GM21360 (cell line): ENCODE measurements at regions not wholly inside any gene's neighbourhood (a gene's known extent, or its start where the extent isn't known, plus 50 kb on each side); places are given as distances from the start of the nearest gene placed in this dataset.

Experiments
- ATAC-seq: cut with Tn5 transposase; IDR thresholded peaks from one replicate; pipeline ENCODE4 v1.9.1; 2021; ENCODE audit warnings: mild to moderate bottlenecking, moderate library complexity; ENCODE audit not compliant: unreplicated experiment

DNA sequence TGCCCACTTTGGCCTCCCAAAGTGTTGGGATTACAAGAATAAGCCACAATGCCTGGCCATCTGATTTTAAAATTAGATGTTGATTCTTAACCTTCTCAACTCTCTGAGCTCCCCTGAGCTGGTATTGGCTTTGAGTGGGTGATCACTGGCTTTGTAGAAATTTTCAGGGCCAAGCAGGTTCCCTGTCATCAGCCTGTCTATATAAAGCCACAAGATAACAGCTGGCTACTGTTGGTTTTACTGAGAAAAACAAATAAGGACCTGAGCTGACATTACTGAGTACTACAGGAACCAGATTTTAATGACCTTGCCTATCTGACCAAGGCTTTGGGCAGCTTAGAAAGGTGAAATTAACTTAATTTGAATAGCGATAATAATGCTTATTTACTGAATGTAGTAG, 153.6 kb downstream of the MSX2 start:
- no peak for ATAC-seq

DNA sequence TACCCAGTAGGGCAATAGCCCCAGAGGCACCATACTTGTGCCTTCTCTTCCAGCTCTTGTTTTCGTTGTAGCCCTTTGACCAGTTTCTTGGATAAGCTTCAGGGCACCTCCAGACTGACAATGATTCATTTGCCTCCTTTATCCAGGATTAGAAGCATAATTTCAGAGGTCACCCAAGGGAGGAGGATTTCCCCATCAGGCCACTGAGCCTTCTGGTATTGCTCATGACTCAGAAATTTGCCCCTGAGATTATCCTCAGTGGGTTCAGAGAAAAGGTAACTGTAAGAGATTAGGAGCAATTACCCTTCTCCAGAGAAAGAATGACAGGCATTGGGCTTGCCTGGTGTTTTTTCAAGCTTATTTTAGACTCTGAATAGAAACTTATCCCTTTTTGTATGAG, 147.9 kb downstream of the MSX2 start:
- ATAC-seq = no peak

DNA sequence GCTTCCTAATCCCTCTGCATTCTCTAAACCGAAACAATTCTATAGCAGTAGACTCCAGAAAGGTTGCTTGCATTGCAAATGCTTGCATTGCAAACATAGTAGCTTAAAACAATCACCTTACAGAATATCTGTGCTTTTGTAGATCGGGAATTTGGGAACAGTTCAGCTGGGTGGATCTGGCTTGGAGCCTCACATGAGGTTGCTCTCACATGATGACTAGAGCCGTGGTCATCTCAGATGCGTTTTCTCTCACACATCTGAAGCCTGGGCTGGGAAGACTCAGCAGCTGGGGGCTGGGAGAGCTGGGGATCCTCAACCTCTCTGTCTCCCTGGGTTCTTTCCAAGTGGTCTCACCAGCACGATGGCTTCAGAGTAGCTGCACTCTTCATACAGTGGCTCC, 127.8 kb downstream of the MSX2 start:
- no peak for ATAC-seq

DNA sequence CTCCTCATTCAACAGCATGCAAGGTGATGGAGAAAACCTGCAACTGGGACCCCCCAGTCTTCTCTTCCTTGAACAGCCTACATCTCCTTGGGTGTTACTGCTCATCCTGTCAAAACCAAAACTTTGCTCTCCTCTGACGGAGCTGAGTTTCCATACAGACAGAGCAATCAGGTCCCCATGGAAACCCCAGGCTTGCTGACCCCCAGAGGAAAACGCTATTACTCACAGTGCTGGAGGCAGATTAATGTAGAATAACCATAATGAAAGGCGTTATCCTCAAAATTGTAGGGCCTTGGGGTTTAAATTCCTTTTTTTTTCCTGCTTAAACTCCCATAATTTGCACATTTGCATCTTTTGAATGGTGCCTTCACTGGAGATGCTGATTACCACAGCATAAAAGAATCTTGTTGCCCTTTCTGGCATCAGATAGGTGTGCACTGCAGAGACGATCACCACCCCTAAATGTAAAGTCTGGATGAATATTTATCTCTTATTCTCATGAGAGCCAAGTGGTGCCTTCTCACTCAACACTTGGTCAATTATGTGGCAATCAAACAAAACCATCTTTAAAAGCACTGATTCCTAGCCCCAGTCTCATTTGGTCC, 126.3 kb downstream of the MSX2 start:
- ATAC-seq = no peak

DNA sequence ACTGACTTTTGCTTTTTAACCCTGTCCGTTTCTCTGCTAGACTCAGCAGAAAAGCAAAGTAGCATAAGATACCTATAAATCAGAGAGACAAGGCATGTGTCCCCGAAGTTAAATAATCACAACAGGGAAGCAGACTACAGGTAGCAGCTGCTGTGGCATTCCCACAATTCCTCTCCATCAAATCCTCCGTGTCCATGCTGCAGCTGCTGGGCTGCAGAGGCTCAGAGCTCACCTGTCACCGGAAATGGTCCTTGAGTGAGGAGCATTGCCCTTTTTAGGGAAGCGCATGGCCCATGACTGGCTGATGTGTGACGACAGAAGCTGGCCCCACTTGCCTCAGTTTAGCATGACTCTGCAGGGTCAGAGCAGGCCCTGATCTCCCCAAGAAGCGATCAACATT, 125.0 kb downstream of the MSX2 start:
- no peak for ATAC-seq

DNA sequence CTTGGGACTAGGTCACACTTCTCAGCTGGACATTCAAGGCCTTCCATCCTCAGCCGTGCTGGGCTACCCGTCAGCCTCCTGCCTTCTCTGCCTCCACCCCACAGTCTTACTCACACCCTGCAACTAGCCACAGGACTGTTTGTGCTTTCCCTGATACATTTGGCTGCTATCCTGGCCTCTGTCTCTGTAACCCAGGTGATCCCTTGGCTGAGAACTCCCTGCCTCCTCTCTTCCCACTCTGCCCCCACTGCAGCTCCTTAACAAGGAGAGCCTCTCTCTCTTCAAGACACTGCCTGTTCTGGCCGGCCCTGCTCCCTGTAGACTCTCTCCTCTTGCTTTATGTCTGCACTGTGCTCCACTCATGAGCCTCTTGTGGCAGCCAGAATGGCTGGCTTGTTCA, 120.6 kb downstream of the MSX2 start:
- no peak for ATAC-seq

DNA sequence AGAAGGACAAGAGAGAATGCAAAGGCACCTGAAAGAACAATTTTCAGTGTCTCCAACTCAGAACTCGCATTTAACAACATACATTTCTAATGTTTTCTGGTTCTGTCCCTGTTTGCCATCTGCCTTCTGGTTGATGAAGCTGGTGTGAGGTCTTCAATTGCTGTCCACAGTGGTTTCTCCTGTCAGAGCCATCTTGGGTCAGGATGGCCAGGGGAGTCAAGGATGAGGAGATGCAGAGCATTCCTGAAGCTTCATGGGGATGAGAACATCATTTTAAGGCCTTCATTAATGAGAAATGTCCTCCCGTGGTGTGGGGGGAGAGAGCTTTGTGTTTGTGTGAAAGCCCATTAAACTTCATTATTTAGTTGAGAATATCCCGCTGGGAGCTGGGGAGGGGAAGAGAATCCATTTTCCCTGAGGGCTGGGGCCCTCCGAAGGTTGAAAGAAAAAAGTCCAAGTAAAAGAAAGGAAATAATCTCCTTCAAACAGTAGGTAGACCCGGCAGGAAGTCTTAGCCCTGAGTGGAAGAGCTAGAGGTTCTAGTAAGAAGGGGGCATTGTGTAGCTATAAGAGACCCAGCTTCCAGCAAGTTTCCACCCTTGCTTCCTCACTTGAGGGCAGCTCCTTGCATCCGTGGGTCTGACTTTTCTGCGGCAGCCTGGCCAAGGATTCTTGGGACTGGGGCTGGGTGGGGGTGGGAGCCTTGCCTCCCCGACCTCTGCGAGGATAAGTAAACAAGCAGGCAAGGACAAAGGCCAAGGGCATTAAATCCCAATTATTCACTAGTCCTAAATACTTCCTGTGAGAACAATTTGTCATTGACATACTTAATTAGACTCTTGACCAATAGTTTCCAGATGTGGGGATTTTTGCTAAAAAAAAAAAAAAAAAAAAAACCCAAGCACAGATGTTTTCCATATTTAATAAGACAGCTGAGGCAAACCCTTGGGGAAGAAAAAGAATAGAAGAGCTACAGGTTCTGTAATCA, 119.2 kb downstream of the MSX2 start:
- no peak for ATAC-seq

DNA sequence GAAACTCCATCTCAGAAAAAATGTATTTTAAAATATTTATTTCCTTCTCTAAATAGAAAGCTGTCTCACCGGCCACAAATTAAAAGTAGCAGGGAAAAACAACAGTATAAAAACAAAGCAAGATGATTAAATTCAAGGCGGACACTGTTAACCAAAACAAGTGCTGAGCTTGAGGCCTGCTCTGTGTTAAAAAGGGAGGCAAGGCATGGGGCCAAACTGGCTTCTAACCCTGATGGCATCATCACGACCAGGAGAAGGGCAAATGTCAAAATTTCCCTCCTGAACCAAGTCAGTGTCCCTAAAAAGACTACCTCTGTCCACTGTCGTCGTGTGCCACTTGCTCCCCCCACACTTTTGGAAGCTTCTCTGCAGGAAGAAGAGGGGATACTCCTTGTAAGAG, 116.1 kb downstream of the MSX2 start:
- ATAC-seq = no peak

DNA sequence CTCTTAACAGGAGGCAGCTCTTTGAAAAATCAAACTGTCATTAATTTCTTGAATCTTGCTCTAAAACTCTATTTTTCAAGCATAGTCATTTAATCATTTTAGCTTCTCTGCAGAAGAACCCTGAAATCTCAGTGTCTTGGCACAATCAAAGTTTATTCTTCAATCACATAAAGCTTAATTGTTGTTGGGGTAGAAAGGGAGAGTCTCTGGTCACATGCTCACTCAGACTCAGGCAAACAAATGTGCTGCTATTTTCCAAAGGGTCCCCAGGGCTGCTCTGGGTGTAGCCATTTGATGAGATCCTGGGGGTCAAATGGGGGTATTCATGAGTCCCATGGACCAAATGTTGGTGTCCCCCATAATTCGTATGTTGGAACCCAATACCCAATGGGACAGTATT, 114.8 kb downstream of the MSX2 start:
- ATAC-seq = no peak

DNA sequence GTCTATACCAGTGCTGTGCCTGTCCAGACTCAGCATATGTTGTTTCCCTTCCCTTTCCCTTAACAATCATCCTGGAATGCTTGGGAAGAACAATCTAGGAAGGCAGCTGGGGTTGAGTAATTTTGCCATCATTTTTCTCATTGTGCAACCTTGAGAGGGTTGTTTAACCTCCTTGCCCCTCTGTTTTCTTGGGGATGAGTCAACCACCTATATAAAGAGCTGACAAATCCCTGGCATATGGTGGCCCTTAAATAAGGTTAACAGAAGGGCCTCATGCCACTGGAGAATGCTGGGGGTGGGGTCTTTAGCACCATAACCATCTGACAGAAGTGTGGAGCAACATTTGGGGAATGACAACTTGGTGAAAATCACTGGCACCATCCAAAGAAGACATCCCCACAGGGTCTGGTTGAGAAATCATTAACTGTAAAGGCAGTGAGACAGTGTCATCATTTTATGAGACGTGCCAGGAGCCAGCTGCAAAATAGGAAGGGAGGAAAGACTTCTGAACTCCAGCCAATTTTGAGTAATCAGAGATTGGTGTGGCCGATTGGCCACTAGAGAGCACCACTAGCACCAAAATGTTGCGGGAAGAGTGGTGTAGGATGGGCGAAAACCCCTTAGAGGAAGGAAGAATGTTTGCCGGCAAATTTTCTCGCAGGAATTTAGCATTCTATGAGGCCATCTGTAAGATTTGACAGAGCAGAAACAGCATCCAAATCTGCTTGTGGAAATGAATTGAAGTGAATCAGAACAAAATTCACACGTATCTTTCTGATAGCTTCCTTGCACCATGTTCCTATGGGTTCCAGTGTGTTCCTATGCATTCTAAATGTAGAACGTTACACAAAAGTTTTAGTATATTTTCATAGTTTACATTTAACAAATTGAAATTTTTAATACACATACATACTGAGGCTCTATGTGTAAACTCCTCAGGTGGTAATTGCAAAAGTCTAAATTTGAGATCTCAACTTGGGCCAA, 113.8 kb downstream of the MSX2 start:
- ATAC-seq = no peak

DNA sequence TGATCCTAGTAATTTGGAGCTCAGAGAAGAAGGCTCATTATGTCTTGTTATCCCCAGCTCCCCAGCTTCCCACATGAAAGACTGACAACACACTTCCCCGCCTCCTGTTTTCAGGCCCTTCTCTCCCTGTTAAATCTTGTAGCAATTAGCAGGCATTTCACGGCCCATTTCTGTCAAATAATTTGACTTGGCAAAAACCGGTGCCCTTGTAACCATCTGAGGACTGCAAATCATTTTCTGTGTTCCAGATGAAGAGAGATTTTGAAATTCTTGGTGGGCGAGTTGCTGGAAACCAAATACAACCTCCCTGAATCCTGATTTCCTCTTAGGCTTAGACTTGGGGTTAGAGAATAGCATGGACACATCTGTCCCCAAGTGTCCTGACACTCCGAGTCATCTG, 109.7 kb downstream of the MSX2 start:
- no peak for ATAC-seq

DNA sequence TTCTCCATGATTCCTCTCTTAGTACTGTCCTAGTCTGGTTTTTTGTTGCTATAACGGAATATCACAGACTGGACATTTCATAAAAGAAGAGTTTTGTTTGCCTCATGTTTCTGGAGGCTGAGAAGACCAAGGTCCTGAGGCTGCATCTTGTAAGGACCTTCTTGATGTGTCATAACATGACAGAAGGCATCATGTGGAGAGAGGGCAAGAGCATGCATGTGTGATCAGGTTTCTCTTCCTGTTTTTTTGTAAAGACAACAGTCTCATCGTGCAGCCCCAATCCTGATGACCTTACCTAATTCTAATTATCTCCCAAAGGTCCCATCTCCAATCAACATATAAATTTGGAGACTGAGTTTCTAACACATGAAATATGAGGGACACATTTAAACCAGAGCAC, 108.4 kb downstream of the MSX2 start:
- no peak for ATAC-seq

DNA sequence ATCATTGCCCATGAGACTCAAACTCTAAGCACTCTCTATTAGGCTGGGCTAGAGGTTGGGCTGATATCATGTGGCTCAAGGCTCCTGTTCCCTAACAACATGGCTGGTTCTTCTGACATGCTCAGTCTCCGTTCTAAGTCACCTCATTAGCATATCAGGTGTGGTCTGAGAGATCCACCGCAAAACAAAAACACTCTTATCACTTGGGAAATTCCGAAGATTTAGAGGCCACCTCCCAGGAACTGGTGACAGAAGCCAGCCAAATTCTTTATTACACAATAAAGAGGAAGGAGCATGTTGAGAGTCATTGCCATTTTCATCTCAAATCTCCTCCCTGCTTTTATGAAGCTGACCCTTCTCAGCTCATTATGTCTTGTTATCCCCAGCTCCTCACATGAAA, 107.6 kb downstream of the MSX2 start:
- no peak for ATAC-seq

DNA sequence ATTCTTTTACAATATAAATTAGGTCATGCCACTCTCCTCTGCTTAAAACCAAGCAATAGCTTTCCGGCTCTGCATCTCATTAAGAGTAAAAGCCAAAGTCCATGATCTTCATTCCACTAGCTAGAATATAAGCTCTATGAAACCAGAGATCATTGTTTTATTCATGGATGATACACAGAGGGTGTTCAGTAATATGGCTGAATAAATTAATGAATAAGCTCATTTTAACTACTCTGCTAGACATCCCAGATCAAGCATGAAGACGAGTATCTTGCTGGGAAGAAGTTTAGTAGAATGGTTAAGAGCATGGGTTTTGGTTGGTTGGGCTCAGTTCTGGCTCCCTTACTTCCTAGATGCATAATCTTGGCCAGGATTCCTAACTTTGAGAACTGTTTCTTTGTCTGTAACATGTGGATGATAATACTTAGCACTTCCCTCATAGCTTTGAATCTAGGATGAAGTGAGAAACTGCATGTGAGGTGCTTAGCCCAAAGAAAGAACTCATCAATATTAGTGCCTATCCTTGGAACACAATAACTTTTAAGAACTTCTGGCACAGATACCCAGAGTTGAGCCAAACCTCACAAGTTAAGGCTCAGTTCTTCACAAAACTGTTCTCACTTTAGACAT, 106.8 kb downstream of the MSX2 start:
- no peak for ATAC-seq

DNA sequence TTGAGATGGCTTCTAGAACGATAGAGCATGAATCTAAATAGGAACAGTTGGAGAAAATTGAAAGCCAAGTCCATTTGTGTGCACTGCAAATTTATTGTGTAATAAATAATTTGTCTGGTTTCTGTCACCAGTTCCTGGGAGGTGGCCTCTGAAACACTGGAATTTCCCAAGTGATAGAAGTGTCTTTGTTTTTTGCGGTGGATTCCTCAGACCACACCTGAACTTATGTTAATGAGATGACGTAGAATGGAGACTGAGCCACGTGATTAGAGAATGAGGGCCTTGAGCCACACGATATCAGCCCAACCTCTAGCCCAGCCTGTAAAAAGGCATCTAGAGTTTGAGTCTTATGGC, 105.1 kb downstream of the MSX2 start:
- no peak for ATAC-seq

DNA sequence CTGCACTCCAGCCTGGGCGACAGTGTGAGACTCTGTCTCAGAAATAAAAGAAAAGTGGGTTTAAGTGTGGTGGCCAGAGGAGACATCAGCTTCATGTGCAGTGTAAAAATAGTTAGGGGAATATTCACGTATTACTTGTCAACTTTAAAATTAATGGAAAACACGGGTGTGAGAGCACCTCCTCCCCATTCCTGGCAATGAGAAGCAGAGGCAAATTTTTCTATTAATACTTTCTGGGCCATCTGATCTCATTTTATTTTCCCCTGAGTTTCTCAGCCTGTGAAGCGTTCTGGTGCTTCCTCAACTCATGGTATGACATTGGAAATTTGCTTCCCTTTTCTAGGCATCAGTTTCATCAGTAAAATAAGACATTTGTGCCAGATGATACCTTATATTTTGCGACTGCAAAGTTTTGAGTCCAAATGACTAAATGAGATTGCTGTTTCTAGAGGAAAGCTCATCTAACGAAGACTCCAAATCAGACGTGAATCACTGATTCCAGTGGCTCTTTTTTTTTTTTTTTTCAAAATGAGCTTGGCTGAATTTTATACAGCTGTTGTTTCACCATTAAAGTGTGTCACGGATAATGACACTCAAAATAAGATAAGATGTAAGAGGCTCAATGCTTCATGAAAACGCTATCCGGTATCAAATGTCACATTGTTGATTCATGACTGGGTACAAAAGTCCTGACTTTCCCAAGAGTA, 104.6 kb downstream of the MSX2 start:
- no peak for ATAC-seq

DNA sequence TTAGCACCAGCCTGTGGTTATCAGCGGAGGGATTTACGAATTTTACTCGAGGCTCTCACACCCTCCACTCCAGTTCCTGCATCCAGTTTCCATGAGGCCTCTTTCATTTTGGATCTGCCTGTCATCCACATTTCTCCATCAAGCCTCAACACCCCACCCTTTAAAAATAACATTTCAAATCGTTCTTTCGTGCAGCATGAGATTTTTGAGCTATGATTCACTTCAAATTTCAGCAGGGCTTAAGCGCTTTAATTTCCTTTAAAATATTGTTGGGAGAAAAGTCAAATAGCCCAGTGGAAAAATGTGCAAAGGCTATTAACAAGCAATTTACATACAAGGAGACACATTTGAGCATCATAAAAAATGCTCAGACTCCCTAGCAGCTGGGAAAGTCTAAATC, 103.2 kb downstream of the MSX2 start:
- no peak for ATAC-seq

DNA sequence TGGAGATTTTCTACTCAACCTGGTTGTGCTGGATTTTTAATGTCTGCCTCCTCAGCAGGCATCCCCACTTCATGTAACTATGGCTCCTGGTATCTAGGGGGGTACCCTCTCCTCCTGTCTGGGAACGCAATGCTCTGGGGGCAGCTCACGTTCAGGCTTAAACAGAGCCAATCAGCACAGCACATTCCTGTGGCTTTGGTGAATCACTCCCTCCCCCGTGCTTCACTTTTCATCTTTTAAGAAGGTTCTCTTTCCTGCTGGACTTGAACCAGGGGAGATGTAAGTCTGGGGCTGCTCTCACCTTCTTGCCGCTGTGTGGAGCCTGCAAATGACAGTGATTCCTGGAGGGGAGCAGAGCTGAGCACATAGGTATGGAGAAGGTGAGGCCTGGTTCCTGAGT, 101.2 kb downstream of the MSX2 start:
- ATAC-seq = no peak

DNA sequence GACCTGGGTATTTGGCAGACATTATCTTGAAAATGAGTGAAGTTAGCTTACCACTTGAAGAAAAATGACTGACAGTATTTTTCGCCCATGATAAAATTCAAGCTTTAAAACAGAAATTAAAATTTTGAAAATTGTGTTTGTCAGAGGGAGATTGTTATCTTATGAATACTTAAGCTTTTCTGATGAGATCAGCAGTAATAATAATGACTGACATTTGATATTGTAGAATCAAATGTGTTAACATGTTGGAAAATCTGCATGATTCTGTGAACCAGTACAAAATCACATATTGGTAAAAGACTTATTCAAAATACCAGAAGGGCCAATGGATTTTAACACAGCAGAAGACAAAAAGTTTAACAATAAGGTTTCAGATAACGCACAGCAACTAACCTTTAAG, 94.0 kb downstream of the MSX2 start:
- no peak for ATAC-seq

DNA sequence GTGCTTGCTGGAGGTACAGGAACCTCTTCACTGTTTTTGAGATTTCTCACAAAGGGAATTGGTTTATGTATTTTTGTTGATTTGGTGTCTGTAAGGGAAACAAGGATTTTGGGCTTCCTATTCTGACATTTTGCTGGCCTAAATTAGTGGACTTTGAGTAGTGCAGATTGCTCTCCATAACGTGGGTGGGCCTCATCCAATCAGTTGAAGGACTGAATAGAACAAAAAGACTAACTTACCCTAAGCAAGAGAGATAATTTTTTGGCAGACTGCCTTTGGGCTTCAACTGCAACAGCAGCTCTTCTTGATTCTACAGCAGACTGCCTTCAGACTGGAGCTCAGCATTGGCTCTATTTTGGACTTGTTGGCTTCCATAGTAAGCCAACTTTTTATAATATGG, 93.2 kb downstream of the MSX2 start:
- no peak for ATAC-seq
